Cardiac fibroblast (primary cell): ENCODE measurements at regions not wholly inside any gene's neighbourhood (a gene's known extent, or its start where the extent isn't known, plus 50 kb on each side); places are given as distances from the start of the nearest gene placed in this dataset.
A peak's percentile ranks its signal among the peaks of the same experiment; 100 is the strongest.

Experiments used
- DNase-seq, 2 donors: peaks; one replicate each; pipeline versions ENCODE4 v3.0.0 to v3.0.0-alpha.2; 2010; ENCODE audit warnings: low read depth in 2 of 2
- H3K4me3 ChIP-seq, 2 donors: replicated peaks in 1 of 2; 1 replicate in 1 of 2; 2 replicates in 1 of 2; pipeline ENCODE4 v1.5.1; 2011; ENCODE audit warnings: low read depth in 2 of 2, low read length in 2 of 2, mild to moderate bottlenecking in 2 of 2, moderate library complexity in 1 of 2
- CTCF ChIP-seq: IDR thresholded peaks from one replicate; pipeline ENCODE4 v1.5.1; 2011; ENCODE audit warnings: low read depth, mild to moderate bottlenecking, low read length, inconsistent platforms

GRCh38 chr6:28711788-28712341 lies 186.2 kb downstream of the GPX5 start:
- no peak for TF ChIP-seq CTCF
- no peak overlapping the region for H3K4me3 ChIP-seq
- DNase-seq, result no peak

GRCh38 chr6:28712982-28713381 lies 187.3 kb downstream of the GPX5 start:
- no peak overlapping the region for H3K4me3 ChIP-seq
- no peak for DNase-seq
- no peak for TF ChIP-seq CTCF

DNA sequence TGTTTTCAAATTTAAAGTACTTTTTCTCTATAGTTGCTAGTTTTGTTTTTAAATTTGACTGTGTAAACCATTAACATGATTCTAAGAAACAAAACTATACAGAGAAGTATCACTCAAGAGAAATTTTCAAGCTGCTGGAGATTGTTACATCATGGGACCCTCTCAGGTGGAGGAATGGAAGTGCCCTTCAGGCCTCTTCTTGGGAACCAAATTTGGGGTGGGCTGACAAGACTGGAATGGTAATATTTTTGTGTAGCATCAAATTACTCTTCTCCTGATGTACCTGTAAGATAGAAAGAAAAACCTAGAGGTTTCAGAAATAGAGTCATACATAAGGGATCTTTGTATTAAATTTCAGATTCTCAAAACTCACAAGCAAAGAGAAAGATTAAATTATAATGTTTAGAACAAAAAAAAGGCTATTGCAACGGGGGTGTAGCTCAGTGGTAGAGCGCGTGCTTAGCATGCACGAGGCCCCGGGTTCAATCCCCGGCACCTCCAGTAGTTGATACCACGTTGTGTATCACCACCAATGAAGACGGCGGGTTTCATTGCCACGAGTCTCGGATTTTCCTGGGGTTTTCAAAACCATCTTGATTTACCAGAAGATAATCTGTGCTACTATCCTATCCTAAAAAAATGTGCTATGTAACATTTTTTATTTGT lies 193.7 kb downstream of the GPX5 start:
- no peak for TF ChIP-seq CTCF
- no peak overlapping the region for H3K4me3 ChIP-seq
- peak in 1 of 2 donors; percentile 82 for DNase-seq

GRCh38 chr6:28720357-28721231 lies 194.9 kb downstream of the GPX5 start:
- TF ChIP-seq CTCF, result no peak
- H3K4me3 ChIP-seq, result no peak overlapping the region
- no peak for DNase-seq

- no peak for TF ChIP-seq CTCF
- DNase-seq, result no peak
- no peak overlapping the region for H3K4me3 ChIP-seq
Observed at GRCh38 chr6:28721372-28721771, 195.7 kb downstream of the GPX5 start.

- no peak for DNase-seq
- no peak overlapping the region for H3K4me3 ChIP-seq
- TF ChIP-seq CTCF, result no peak
Observed at GRCh38 chr6:28724395-28724794, 198.7 kb downstream of the GPX5 start.
